OCI-LY1 (cell line): ENCODE measurements at regions not wholly inside any gene's neighbourhood (a gene's known extent, or its start where the extent isn't known, plus 50 kb on each side); places are given as distances from the start of the nearest gene placed in this dataset.
"Not testable (repeated sequence)": the region's sequence is repeated elsewhere in the genome, so short reads cannot be mapped to it uniquely, and the experiment has no call there.

Source experiments
- H2AFZ ChIP-seq: fragments of 200-600 bp; sonication (generic), shearing (Covaris generic); 2 replicates; pipeline ENCODE4 v1.6.0; 2014; ENCODE audit warnings: antibody characterized with exemption, mild to moderate bottlenecking, low read length
- H3F3A ChIP-seq: fragments of 200-600 bp; sonication (generic), shearing (Covaris generic); 2 replicates; pipeline ENCODE4 v1.6.0; 2014; ENCODE audit warnings: mild to moderate bottlenecking, antibody characterized with exemption, low read length, moderate library complexity; ENCODE audit not compliant: insufficient read depth
- H3K27ac ChIP-seq: fragments of 200-600 bp; sonication (generic); 2 replicates; pipeline ENCODE4 v1.5.1; 2014; ENCODE audit warnings: low read length, mixed run types, mild to moderate bottlenecking, low read depth; ENCODE audit not compliant: poor library complexity, severe bottlenecking
- H3K27me3 ChIP-seq: fragments of 200-600 bp; sonication (generic); 2 replicates; pipeline ENCODE4 v1.6.0; 2014; ENCODE audit warnings: antibody characterized with exemption, mild to moderate bottlenecking, low read length, moderate library complexity; ENCODE audit not compliant: insufficient read depth
- H3K36me3 ChIP-seq: fragments of 200-600 bp; sonication (generic); 2 replicates; pipeline ENCODE4 v1.6.1; 2014; ENCODE audit warnings: mild to moderate bottlenecking, antibody characterized with exemption, low read length, moderate library complexity, mixed read lengths; ENCODE audit not compliant: insufficient read depth
- H3K4me1 ChIP-seq: fragments of 200-600 bp; sonication (generic); 2 replicates; pipeline ENCODE4 v1.5.1; 2014; ENCODE audit warnings: mild to moderate bottlenecking, low read length, moderate library complexity; ENCODE audit not compliant: insufficient read depth, severe bottlenecking
- H3K4me2 ChIP-seq: fragments of 200-600 bp; sonication (generic), shearing (Covaris generic); 2 replicates; pipeline ENCODE4 v1.6.1; 2014; ENCODE audit warnings: low read length
- H3K4me3 ChIP-seq: fragments of 200-600 bp; sonication (generic); 2 replicates; pipeline ENCODE4 v1.5.1; 2014; ENCODE audit warnings: low read length, low read depth, mild to moderate bottlenecking, mixed read lengths; ENCODE audit not compliant: poor library complexity, severe bottlenecking
- H3K79me2 ChIP-seq: fragments of 200-600 bp; shearing (Covaris generic); 2 replicates; pipeline ENCODE4 v1.6.1; 2016; ENCODE audit warnings: mixed run types, low read length, mixed read lengths; ENCODE audit not compliant: insufficient read depth
- H3K9ac ChIP-seq: fragments of 200-600 bp; sonication (generic), shearing (Covaris generic); 2 replicates; pipeline ENCODE4 v1.6.1; 2014; ENCODE audit warnings: mild to moderate bottlenecking, low read length, mixed read lengths
- H3K9me2 ChIP-seq: fragments of 200-600 bp; sonication (generic), shearing (Covaris generic); 2 replicates; pipeline ENCODE4 v1.6.1; 2014; ENCODE audit warnings: low read depth, mild to moderate bottlenecking, low read length, mixed read lengths
- H3K9me3 ChIP-seq: fragments of 200-600 bp; shearing (Covaris generic); 2 replicates; pipeline ENCODE4 v1.6.1; 2014; ENCODE audit warnings: low read length, mixed read lengths
- H4K20me1 ChIP-seq: fragments of 200-600 bp; sonication (generic), shearing (Covaris generic); 2 replicates; pipeline ENCODE4 v1.6.0; 2016; ENCODE audit warnings: mild to moderate bottlenecking, low read length; ENCODE audit not compliant: insufficient read depth

DNA sequence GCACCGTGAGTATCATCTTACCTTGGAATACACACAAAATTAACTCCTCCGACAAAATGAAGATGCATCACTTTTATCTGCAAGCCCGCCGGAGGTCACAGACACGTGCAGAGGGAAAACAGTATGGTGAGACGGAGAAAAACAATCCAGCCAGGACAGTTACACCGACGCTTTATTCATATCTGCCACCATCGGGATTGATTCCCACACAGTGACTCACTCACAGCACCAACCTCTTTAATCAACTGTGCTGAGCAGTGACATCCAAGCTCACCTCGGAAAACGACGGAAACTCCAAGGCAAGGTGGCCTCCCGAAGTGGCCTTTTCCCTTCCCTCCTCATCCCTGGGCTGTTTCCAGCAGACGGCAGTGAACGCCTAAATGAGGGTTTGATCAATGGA, 151.8 kb downstream of the NPIPA8 start:
- H3K9me3 ChIP-seq, H2AFZ ChIP-seq, H3K4me1 ChIP-seq, H3K4me3 ChIP-seq, H3K27me3 ChIP-seq, H3K9ac ChIP-seq, H3F3A ChIP-seq, H3K27ac ChIP-seq, H4K20me1 ChIP-seq, H3K36me3 ChIP-seq, H3K4me2 ChIP-seq, H3K9me2 ChIP-seq, H3K79me2 ChIP-seq: not testable (repeated sequence)

DNA sequence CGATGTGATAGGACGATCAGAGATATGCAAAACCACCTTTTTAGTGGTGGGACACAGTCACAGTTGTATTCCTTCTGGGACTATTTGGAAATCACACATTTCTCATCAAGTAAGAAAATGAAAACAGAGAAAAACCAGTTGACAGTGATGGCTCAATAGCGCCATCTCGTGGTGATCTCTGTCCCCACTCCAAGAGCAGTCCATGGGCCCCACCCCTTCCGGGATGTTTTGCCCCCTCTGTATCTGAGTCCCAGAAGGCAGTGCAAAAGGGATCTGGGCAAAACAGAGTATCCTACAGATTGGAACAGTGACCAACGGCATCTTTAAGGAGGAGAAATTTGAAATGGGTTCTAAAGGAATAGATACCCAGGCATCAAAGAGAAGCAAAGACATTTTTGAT, 155.5 kb downstream of the NPIPA8 start:
- not testable (repeated sequence) for H3K27me3 ChIP-seq, H3F3A ChIP-seq, H3K9me3 ChIP-seq, H3K4me2 ChIP-seq, H4K20me1 ChIP-seq, H3K9ac ChIP-seq, H3K79me2 ChIP-seq, H3K4me1 ChIP-seq, H3K36me3 ChIP-seq, H3K9me2 ChIP-seq, H3K4me3 ChIP-seq, H3K27ac ChIP-seq, H2AFZ ChIP-seq

DNA sequence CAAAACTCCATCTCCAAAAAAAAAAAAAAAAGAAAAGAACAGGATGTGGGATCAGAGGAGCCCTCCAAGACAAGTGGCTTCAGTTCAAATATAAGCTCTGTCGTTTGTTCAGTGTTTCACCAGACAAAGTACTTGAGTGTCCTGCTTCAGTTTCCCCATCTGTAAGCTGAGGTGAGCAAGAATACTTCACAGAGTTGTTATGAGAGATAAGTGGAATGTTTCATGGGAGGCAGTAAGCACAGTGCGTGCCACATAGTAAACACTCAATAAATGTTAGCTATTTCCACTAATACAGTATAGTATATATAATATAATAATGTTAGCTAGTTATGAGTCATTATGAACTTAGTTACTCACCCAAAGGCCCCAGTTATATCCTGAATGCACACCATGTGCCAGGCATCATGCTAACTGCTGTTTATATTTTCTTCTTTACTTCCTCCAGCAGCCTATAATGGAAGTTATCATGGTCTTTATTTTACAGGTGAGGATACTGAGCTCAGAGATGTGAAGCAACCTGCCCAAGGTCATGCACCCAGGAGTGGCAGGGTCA, 162.5 kb downstream of the NPIPA8 start:
- H3K4me1 ChIP-seq, H2AFZ ChIP-seq, H3K9me3 ChIP-seq, H3K9ac ChIP-seq, H3F3A ChIP-seq, H3K27me3 ChIP-seq, H3K27ac ChIP-seq, H3K9me2 ChIP-seq, H3K36me3 ChIP-seq, H3K4me2 ChIP-seq, H4K20me1 ChIP-seq, H3K79me2 ChIP-seq, H3K4me3 ChIP-seq: not testable (repeated sequence)

DNA sequence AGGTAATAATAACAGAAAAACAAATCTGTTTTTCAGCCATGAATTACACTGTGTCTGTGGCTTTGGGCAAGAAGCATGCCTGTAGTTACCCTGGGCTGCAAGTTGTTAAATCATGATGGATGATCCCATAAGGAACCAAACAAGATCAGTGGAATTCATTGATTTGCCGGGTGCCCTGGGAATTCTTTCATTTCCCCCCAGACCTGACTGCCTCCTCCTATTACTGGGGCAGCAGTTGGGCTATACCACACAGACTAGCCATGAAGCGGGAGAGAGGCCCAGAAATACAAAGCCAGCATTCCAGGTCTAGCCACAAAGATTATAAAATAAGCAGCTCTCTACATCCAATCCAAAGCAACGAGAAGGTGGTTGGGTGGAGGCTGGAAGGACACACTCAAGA, 174.2 kb downstream of the NPIPA8 start:
- H4K20me1 ChIP-seq, H3K9me2 ChIP-seq, H3K9ac ChIP-seq, H3K36me3 ChIP-seq, H3K27ac ChIP-seq, H3K4me3 ChIP-seq, H3K4me2 ChIP-seq, H3K27me3 ChIP-seq, H3F3A ChIP-seq, H3K4me1 ChIP-seq, H3K79me2 ChIP-seq, H2AFZ ChIP-seq, H3K9me3 ChIP-seq: not testable (repeated sequence)

DNA sequence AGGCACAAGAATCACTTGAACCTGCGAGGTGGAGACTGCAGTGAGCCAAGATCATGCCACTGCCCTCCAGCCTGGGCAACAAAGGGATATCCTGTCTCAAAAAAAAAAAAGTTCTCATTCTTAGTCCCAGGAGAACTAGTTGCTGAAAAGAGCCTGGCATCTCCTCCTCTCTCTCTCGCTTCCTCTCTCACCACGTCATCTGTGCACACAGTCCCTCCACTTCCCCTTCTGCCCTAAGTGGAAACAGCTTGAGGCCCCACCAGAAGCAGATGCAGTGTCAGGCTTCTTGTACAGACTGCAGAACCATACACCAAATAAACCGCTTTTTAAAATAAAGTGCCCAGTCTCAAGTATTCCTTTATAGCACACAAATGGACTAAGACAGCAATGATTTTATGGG, 175.3 kb downstream of the NPIPA8 start:
- not testable (repeated sequence) for H3K4me2 ChIP-seq, H2AFZ ChIP-seq

DNA sequence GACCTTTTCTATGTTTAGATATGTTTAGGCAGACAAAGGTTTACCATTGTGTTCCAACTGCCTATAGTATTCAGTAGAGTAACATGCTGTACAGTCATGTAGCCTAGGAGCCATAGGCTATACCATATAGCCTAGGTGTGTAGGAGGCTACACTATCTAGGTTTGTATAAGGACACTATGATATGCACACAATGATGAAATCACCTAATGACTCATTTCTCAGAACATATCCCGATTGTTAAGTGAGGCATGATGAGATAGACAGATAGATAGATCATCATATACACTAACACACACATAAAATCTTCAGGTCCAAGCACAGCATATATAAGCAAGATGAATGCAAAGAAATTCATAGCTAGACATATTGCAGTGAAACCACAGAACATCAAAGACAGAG, 177.4 kb downstream of the NPIPA8 start:
- H3K4me2 ChIP-seq, H3K9me2 ChIP-seq, H3K4me1 ChIP-seq, H2AFZ ChIP-seq, H3K36me3 ChIP-seq, H3K27me3 ChIP-seq, H4K20me1 ChIP-seq, H3K79me2 ChIP-seq, H3K9me3 ChIP-seq, H3F3A ChIP-seq, H3K9ac ChIP-seq, H3K4me3 ChIP-seq, H3K27ac ChIP-seq: not testable (repeated sequence)

More for the DNA sequence above, 175.3 kb downstream of the NPIPA8 start:
- H3K27ac ChIP-seq, H3K79me2 ChIP-seq, H3K9ac ChIP-seq, H3K27me3 ChIP-seq, H3K4me3 ChIP-seq, H3K9me2 ChIP-seq, H3F3A ChIP-seq, H3K36me3 ChIP-seq, H4K20me1 ChIP-seq, H3K9me3 ChIP-seq, H3K4me1 ChIP-seq: not testable (repeated sequence)

GRCh38 chr16:18157854-18158253, 178.7 kb downstream of the NPIPA8 start:
- H3K36me3 ChIP-seq, H2AFZ ChIP-seq, H3K4me3 ChIP-seq, H3K79me2 ChIP-seq, H3K4me2 ChIP-seq, H3K9ac ChIP-seq, H3K9me2 ChIP-seq, H3K9me3 ChIP-seq, H3F3A ChIP-seq, H4K20me1 ChIP-seq, H3K4me1 ChIP-seq, H3K27ac ChIP-seq, H3K27me3 ChIP-seq: not testable (repeated sequence)

DNA sequence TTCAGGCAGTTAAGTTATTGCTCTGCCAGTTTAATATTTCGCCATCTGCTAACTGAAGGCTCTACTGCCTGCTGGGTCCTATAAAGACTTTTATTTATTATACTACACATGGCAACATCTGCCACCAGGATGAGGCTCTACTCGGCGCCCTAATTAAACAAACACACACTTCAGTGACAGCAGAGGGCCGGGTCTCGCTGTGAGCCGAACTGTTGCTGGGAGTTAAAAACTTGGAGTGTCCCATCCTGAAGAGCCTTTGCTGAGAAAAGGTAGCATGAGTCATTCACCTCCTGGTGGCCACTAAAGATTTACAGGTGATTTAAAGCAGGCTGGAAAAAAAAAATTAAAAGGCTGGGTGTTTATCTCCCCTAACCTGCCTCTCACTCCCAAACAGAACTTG, 183.7 kb downstream of the NPIPA8 start:
- H3K4me1 ChIP-seq, H3F3A ChIP-seq, H4K20me1 ChIP-seq, H3K4me3 ChIP-seq, H3K27ac ChIP-seq, H3K9me3 ChIP-seq, H2AFZ ChIP-seq, H3K4me2 ChIP-seq, H3K27me3 ChIP-seq, H3K9ac ChIP-seq, H3K9me2 ChIP-seq, H3K79me2 ChIP-seq, H3K36me3 ChIP-seq: not testable (repeated sequence)
